Hematopoietic multipotent progenitor cell treated with erythropoietin and hydrocortisone succinate and interleukin-3 and kit ligand, for 17 days (in vitro differentiated cells): ENCODE measurements at regions not wholly inside any gene's neighbourhood (a gene's known extent, or its start where the extent isn't known, plus 50 kb on each side); places are given as distances from the start of the nearest gene placed in this dataset.

ENCODE experiments used
- DNase-seq: peaks from one replicate; pipeline ENCODE4 v3.0.0-alpha.2; 2015; ENCODE audit warnings: low spot score

DNA sequence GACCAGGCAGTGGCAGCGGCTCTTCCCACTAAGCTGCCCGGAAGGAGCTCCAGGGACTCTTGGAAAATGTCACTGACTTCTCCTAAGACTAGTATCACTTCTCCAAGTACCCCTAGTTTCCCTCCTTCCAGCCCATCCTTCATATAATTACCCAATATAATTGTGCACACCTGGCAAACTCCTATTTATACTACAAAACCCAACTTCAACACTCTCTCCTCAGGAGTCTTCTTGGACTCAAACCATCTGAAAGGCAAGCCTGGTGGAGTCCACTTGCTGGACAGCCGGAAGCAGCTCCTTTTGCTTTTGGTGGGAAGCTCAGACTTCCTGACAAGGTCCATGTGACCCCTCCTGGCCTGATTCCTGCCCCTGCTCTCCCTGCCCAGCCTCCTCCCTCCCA is 955.9 kb downstream of the TBC1D22A start:
- DNase-seq, result no peak

- DNase-seq, result no peak
These were observed 954.6 kb downstream of the TBC1D22A start for GRCh38 chr22:47716890-47717615.

DNA sequence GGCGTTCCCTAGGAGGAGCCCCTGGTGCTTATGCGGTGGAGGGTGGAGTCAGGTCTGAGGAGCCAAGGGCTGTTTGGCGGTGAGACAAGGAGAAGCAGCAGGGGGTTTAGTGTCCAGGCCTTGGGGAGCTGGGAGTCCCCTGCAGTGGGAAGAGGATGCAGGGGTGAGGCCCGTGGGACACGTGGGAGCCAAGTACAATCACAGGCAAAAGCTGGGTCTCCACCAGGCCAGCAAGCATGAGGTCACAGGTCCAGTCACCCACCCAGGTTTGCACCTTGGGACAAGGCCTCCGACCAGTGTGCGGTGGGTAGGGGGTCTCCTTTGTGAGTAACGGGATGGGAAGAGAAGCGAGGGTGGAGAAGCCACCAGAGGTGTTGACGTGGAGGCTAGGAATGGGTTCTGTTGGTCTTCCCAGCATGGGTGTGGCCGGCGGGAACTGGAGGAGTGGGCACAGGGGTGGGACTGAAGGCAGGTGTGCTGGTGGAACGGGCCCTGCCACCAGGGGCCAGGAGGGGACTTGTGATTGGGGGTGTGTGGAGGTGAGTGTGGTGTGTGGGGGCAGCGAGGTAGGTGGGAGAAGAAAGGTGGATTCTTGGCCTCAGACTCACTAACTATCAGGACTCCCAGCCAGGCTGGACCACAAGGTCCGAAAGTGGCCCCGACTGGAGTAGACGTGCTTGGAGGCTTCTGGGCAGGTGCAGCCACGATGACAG is 953.6 kb downstream of the TBC1D22A start:
- no peak for DNase-seq

DNA sequence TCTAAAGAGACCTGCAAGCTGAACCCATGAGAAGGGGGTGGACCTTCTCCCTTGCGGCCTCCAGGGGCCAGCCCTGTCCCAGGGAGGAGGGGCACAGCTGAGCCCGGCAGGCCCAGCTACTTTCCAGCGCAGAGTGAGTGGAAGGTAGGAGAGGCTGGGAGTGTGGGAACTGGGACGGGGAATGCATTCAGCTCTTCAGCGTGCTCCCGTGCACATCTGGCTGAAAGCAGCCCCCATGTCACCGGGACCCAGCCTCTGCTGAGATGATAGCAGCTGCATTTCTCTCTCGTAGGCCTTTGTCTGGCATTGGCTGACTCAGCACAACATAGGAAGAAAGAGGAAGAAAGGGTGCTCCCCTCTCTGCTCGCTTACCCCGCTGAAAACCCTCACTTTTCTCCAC is 951.5 kb downstream of the TBC1D22A start:
- no peak for DNase-seq

DNA sequence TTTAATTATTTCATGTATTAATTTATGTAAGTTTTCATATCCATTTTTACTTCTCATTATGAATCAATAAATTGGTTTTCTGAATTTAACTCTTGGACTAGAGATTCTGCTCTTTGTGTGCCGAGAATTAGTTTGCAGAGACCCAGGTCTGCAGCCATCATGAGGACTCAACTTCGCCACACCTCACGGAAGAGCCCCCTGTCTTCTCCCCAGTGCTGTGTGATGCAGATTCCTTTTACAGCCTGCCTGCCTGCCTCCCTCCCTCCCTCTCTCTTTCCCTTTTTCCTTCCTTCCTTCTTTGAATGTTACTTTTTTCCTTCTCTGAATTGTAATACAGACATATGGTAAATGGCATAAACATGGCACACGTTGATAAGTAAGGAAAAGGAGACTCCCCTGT is 947.7 kb downstream of the TBC1D22A start:
- DNase-seq, result no peak

GRCh38 chr22:47705350-47705749 is 942.9 kb downstream of the TBC1D22A start:
- DNase-seq, result no peak

- DNase-seq, result no peak
These were observed 936.5 kb downstream of the TBC1D22A start for GRCh38 chr22:47698906-47699305.

- no peak for DNase-seq
These were observed 935.4 kb downstream of the TBC1D22A start for GRCh38 chr22:47697861-47698260.

DNA sequence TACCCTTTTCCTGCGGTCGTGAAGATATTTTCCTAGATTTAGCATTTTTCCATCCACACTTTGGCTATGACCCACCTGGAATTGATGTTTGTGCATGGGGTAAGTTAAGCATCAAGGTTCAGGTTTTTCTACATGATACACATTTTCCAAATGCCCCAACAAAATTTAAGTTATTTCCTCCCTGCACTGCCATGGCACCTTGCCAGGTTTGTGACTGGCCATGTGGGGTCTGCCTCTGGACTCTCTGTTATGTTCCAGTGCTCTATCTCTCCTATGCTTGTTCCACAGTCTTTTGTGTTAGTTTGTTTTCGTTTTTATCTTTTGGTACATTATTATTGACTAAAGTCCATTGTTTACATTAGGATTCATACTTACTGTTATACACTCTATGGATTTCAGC is 934.3 kb downstream of the TBC1D22A start:
- DNase-seq, result no peak

- DNase-seq, result no peak
These were observed 932.7 kb downstream of the TBC1D22A start for GRCh38 chr22:47695176-47695575.

DNA sequence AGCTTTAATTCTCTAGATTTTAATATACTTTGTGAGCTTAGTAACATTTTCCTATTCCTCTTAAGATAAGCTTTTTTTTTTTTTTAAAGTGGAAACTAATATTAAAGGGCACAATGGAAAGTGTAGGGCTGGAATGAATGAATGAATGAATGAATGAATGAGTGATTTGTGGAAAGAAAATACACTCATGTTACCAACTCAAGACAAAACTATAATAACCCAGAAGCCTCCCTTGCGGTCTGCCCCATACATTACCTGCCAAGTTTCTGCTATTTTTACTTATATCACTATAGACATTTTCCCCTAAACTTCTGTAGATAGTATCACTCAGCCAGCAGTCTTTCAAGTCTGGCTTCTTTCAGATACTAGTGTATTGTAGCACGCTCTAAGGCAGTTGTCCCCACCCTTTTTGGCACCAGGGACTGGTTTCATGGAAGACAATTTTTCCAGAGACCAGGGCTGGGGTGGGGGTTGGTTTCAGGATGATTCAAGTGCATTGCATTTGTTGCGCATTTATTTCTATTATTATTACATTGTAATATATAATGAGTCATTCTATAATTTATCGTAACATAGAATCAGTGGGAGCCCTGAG is 932.2 kb downstream of the TBC1D22A start:
- no peak for DNase-seq

DNA sequence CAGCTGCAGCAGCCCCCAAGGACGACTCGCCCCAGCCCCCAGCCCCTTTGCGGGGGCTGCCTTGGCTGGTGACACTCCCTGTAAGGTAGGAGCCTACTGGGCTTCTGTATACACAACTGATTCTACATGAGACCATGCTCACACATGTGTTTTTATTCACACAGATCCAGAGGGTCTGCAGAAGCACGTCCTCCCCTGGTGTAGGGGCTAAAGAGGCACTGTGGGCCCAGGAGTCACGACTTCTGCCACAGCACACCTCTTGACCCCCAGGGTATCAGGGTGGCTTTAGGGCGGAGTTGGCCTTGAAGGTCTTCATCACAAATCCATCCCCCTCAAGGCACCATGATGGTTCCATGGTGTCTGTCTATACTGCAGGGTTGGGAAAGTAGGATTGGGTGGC is 931.2 kb downstream of the TBC1D22A start:
- no peak for DNase-seq

- no peak for DNase-seq
These were observed 930.4 kb downstream of the TBC1D22A start for GRCh38 chr22:47692811-47693210.

- DNase-seq, result no peak
These were observed 928.9 kb downstream of the TBC1D22A start for GRCh38 chr22:47691152-47691895.

DNA sequence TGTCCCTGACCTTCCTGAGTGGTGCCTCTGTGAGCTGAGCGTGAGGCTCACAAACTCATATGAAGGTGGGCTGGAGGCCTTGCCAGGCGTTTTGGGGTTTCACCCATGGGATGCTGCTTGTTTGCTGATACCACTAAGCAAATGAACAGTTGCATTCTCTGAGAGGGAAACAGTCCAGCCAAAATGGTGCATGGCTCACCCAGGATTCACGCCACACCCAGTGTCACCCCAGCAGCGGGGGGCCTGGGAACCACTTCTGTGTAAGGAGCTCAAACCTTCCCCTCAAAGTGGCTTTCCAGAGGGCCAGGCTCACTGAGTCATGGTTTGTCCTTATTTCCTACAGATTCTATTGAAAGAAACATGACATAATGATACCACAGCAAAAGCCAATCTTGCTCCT is 928.1 kb downstream of the TBC1D22A start:
- DNase-seq, result no peak

DNA sequence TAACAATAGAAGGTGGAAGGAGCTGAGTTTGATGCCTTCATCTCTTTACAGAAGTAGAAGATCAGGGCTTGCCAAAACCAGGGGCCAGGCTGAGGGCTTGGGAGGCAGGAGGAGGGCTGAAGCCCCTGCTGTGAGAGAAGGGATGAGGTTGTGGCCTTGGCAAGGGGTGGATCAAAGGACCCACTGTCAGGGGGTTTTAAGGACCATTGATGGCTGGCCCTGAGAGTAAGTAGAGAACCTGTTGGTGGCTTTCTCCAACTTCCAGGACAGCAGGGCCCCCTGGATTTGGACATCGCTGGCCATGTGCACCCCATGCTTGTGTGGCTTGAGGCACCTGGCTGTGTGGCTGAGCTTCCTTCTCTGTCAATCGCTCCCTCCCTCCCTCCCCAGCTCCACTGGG is 927.7 kb downstream of the TBC1D22A start:
- DNase-seq, result no peak

- no peak for DNase-seq
These were observed 925.3 kb downstream of the TBC1D22A start for GRCh38 chr22:47687776-47688175.

DNA sequence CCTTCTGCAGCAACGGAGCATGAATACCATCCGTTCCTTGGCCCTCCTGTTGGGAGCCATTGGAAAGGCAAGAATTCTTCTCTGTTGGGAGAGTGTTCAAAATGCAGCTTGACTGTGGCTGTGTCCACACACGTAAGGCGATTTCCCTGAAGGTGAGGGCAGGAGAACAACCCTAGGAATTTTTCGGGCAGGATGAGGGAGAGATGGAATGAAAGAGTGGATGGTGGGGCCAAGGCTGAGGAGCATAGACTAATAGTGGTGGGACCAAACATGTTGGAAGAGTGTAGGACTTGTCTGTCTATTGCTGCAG is 924.9 kb downstream of the TBC1D22A start:
- DNase-seq, result no peak

DNA sequence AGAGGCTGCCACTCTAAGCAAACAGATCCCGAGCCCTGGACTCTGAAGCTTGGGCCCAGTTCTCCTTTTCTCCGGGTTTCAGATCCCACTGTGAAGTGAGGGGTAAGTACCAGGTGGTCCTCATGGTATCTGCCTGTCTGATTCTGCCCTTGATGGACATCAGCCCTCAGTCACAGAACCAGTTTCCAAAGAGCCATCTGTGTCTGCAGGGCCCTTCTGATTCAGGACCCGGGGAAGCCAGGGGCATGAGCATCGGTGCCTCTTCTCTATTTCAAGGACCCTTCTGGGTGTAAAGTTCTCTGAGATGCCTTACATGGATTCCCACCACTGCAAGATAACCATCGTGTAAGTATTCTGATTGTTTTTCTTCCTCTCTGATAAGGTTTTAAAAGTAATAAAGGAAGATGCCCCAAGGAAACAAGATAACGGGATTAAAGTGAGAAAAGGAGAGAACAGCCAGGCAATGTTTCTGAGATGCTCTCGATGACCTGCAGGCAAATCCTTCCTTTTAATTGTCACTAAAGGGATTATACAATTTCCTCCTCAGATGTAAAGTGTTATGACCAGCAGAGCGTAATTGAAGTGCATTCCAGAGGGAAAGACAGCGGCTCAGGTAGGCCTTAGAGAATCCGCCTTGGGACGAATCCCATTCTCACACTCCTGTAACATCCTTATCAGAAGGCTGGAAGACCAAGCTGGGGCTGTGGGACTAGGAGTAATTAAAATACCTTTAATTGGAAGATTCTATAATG is 924.3 kb downstream of the TBC1D22A start:
- DNase-seq, result no peak

DNA sequence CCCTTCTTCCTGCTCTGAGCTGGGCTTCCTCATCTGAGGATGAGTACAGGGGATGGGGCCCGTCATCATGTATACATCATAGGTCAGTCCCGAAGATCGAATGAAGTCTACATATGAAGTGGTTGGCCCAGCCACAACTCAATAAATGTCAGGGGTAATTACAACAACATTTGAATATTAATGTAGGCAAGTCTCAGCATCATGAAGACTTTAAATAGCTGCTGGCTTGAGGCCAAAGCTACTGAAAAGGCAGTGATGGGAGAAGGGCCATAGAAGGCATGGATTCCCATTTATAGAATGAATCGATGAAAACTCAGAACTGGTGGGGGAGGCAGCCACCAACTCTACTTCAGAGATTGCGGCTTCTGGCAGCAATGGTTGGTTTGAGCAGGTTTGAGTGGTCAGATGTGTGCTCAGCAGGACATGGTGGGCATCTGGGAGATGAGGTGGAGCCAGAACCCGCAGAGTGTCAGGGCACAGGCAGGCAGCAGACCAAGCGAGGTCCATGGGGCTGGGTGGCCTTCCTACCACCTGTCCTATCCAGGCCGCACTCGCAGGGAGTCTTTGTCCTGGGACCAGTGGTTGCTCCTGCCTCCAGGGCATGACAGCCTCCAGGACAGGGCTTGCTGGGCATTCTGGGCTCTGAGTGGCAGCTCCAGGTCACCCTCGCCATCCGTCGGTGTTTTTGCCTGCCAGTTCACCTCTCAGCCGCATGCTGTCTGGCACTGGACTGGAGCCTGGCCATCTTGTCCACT is 919.1 kb downstream of the TBC1D22A start:
- DNase-seq, result no peak

DNA sequence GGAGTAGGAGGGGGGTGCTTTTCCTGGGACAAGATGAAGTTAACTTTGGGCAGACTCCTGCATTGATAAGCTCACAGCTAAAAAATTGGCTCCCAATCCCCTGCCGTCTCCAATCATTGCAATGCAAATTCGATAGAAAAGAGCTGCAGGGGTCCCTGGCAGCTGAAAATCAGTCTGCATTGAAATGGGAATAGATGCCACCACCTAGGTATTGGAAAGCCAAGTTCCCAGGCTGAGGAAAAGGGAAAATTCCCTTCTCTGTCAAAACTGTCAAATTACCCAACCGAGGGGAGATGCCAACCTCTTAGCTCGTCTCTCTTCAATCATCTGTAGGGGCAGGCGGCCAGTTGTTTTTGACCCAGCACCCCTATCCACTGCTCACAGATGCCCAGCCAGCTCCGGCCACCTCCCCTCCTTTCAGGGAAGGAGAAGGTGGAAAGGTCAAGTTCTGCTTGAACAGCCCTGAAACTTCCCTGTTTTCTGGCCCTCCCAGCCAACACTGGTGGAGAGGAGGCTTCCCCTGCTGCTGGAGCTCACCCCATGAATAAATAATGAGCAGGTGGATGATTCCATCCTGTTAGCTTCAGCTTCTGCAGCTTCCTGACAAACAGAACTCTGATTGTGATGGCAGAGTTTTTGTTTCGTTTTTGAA is 916.3 kb downstream of the TBC1D22A start:
- no peak for DNase-seq
